ENCODE measurements at regions not wholly inside any gene's neighbourhood (a gene's known extent, or its start where the extent isn't known, plus 50 kb on each side); places are given as distances from the start of the nearest gene placed in this dataset.

DNA sequence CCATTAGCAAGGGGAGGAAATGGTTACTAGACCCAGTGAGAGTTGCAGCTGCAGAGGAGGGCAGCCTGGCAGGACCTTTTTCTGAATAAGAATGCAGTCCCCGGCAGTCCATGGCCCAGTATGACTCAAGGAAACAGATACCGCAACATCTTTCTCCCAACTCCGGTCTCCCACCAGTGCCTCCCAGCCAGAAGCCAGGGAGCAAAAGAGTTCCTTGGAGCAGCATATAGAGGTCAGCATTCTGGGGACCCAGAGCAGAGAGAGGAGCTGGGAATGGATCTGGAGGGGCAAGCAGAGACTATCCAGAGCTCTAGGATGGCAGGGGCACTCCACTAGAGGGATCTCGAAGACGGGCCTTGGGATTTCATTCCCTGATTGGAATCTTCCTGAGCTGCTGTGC is 339.2 kb upstream of the AADAT start:
- Histone ChIP-seq H3K23ac (ENCODE audit: insufficient read length) (no peak overlapping the region), H3K4me2 (ENCODE audit: insufficient read depth in 1 of 2, low read depth in 2 of 2, low read length in 2 of 2) (no peak overlapping the region), H4K91ac (replicated peaks; ENCODE audit: insufficient read length, low read length) (no peak overlapping the region), H2AK5ac (ENCODE audit: low read depth, low read length) (no peak overlapping the region), H4K8ac (ENCODE audit: extremely low read depth, insufficient read depth, low read length) (no peak overlapping the region), H2BK20ac (ENCODE audit: low read length) (no peak overlapping the region), H3K79me1 (ENCODE audit: low read depth, low read length) (no peaks in the 10 kb centered on the region), H3K4ac (replicated peaks; ENCODE audit: insufficient read length, low read depth, low read length) (no peak overlapping the region), H3K56ac (replicated peaks; ENCODE audit: insufficient read length, low read depth, low read length) (no peak overlapping the region), H3K27me3 (replicated peaks in 1 of 4; ENCODE audit: control insufficient read depth in 3 of 4, extremely low read depth in 1 of 4, insufficient read depth in 3 of 4, low read length in 3 of 4) (no peaks in the 10 kb centered on the region), H3K4me1 (replicated peaks in 1 of 4; ENCODE audit: control insufficient read depth in 3 of 4, insufficient read depth in 4 of 4, low read length in 3 of 4) (peaks cover 0 to 5% (median 2%) of the 10 kb centered on the region in 4 experiments; a peak in 2 of 7 replicates), H3K79me2 (ENCODE audit: control insufficient read depth in 1 of 2, insufficient read depth in 2 of 2, low read length in 2 of 2) (no peaks in the 10 kb centered on the region), H3K14ac (ENCODE audit: insufficient read length) (no peak overlapping the region), H2AFZ (ENCODE audit: low read length) (peak overlapping the region; percentile 91; the same call in 1 of the 2 replicates), H2BK12ac (ENCODE audit: low read depth, low read length) (0 out of 2 replicates have a peak overlapping the region, but pooled peaks have one; percentile 27), H3K4me3 (ENCODE audit: extremely low read depth in 1 of 4, insufficient read depth in 2 of 4, low read depth in 3 of 4, low read length in 4 of 4) (no peak overlapping the region), H3K27ac (ENCODE audit: low read depth, low read length) (no peak overlapping the region), H3K9ac (replicated peaks in 1 of 4; ENCODE audit: extremely low read depth in 1 of 4, low read depth in 3 of 4, low read length in 3 of 4) (no peak overlapping the region), H3K18ac (ENCODE audit: extremely low read depth, low read length) (no peak overlapping the region), H2BK5ac (ENCODE audit: low read depth, low read length) (no peak overlapping the region), H3K36me3 (ENCODE audit: control insufficient read depth in 2 of 4, insufficient read depth in 4 of 4, low read length in 3 of 4) (no peaks in the 10 kb centered on the region), H3K9me3 (ENCODE audit: insufficient read depth in 2 of 2, low read depth in 1 of 2, low read length in 1 of 2) (no peaks in the 10 kb centered on the region), H2BK15ac (ENCODE audit: low read length) (no peak overlapping the region), H3K23me2 (ENCODE audit: low read depth, low read length) (no peaks in the 10 kb centered on the region), H4K5ac (ENCODE audit: insufficient read length, low read depth, low read length) (no peak overlapping the region), H4K20me1 (replicated peaks in 1 of 2; ENCODE audit: control insufficient read depth in 1 of 2, insufficient read depth in 2 of 2, low read length in 2 of 2) (no peaks in the 10 kb centered on the region), H2BK120ac (replicated peaks; ENCODE audit: low read depth, low read length) (no peak overlapping the region)
- FAIRE-seq, result peak; percentile 28
- DNase-seq (ENCODE audit: low read depth in 1 of 2, low spot score in 2 of 2), result peak in 1 of 2 experiments; percentile 49
- ChIA-PET CTCF (ENCODE audit: partially characterized antibody) (interaction anchor here (0.6 to 2.3 kb wide), 4 partner anchors 13 to 422 kb away, joined by 3 to 9 read pairs (median 3); no protein-coding TSS in a partner anchor), POLR2A (ENCODE audit: partially characterized antibody) (no interaction called here)
- WGBS, 2 experiments (ENCODE audit: extremely low coverage in 1 of 2, insufficient coverage in 1 of 2, insufficient read length in 1 of 2, insufficient replicate concordance in 2 of 2, low coverage in 1 of 2, low lambda C conversion rate in 2 of 2, missing lambda C conversion rate in 1 of 2), result 76% methylated on average over 4 of the region's 5 CpGs; no CpG with 5 or more reads in 1 of the 2 experiments
- TF ChIP-seq FOSL1 (IDR thresholded peaks at IDR 0.05; ENCODE audit: insufficient read depth, low read depth, low read length), result no peak
- TF ChIP-seq RAD21 (IDR thresholded peaks at IDR 0.05 in 1 of 2, conservative IDR thresholded peaks at IDR 0.05 in 1 of 2; ENCODE audit: low read depth in 2 of 2, low read length in 2 of 2), result peak; percentile 0 to 16; a peak in 1 of 4 replicates
